ENCODE measurements at regions not wholly inside any gene's neighbourhood (a gene's known extent, or its start where the extent isn't known, plus 50 kb on each side); places are given as distances from the start of the nearest gene placed in this dataset.

DNA sequence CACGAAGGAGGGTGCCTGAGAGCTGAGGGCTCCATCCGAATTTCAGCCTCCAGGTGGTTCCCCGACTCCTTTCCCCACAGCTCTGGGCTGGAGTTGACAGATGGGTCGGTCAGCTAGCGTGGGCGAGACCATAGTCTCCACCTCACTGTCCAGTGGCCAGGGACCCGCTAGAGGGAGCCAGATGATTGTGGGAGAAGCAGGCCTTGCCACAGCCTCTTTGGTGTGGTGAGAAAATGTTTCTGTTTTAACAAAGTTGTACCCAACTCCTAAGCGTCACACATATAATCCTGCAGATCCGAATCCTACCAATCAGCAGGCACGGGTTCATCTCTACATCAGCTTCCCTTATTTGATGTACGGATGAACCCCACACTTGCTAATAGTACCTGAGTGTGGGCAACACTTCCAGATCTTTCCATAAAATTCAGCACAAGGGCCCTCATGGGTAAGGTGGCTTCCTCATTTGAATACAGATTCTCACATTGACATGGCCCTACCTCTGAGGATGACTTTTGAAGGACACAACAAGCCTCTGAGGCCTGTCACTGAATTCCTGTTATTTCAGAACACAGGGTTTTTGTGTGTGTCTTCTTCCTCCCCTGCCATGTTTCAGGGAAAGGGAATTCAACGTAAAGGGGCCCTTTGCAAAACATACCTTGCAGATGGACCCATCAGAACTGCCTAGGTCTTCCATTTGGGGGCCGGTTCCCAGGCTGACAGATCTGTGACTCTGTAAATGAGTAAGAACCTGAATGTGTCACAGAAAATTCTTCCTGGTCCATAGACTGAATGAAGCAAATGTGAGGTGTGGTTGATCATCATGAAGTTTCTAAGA lies 103.2 kb upstream of the DUSP22 start (continued):
- peak; percentile 87 for TF ChIP-seq IRF4 (IDR thresholded peaks at IDR 0.05; ENCODE audit: low read depth, low read length)
- TF ChIP-seq BRCA1 (IDR thresholded peaks at IDR 0.05; ENCODE audit: low read depth, low read length): no peak
- no peak for TF ChIP-seq RAD51 (IDR thresholded peaks at IDR 0.05)
- no peak for TF ChIP-seq CHD1 (IDR thresholded peaks at IDR 0.05; ENCODE audit: low read depth, low read length)
- TF ChIP-seq, protein P1, sequence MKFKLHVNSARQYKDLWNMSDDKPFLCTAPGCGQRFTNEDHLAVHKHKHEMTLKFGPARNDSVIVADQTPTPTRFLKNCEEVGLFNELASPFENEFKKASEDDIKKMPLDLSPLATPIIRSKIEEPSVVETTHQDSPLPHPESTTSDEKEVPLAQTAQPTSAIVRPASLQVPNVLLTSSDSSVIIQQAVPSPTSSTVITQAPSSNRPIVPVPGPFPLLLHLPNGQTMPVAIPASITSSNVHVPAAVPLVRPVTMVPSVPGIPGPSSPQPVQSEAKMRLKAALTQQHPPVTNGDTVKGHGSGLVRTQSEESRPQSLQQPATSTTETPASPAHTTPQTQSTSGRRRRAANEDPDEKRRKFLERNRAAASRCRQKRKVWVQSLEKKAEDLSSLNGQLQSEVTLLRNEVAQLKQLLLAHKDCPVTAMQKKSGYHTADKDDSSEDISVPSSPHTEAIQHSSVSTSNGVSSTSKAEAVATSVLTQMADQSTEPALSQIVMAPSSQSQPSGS (IDR thresholded peaks at IDR 0.05; ENCODE audit: low read length): peak; percentile 85
- TF ChIP-seq EP300 (IDR thresholded peaks at IDR 0.05; ENCODE audit: borderline replicate concordance in 1 of 2, control insufficient read depth in 1 of 2, low read depth in 2 of 2, low read length in 2 of 2): peak; percentile 44 to 58; a peak in 3 of 4 replicates
- TF ChIP-seq JUND (IDR thresholded peaks at IDR 0.05; ENCODE audit: low read depth, low read length): peak; percentile 68; the same call in 1 of the 2 replicates
- TF ChIP-seq, protein P2, sequence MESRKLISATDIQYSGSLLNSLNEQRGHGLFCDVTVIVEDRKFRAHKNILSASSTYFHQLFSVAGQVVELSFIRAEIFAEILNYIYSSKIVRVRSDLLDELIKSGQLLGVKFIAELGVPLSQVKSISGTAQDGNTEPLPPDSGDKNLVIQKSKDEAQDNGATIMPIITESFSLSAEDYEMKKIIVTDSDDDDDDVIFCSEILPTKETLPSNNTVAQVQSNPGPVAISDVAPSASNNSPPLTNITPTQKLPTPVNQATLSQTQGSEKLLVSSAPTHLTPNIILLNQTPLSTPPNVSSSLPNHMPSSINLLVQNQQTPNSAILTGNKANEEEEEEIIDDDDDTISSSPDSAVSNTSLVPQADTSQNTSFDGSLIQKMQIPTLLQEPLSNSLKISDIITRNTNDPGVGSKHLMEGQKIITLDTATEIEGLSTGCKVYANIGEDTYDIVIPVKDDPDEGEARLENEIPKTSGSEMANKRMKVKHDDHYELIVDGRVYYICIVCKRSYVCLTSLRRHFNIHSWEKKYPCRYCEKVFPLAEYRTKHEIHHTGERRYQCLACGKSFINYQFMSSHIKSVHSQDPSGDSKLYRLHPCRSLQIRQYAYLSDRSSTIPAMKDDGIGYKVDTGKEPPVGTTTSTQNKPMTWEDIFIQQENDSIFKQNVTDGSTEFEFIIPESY (IDR thresholded peaks at IDR 0.05): no peak
- TF ChIP-seq ZBED1 (IDR thresholded peaks at IDR 0.05; ENCODE audit: borderline replicate concordance): peak; percentile 52; the same call in 1 of the 2 replicates
- TF ChIP-seq, protein P3, sequence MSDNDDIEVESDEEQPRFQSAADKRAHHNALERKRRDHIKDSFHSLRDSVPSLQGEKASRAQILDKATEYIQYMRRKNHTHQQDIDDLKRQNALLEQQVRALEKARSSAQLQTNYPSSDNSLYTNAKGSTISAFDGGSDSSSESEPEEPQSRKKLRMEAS (IDR thresholded peaks at IDR 0.05; ENCODE audit: low read depth, low read length): 0 out of 2 replicates have a peak, but pooled peaks have one; percentile 39
- peak; percentile 14; the same call in 1 of the 2 replicates for TF ChIP-seq GATAD2B (conservative IDR thresholded peaks at IDR 0.05; ENCODE audit: low read depth)
- TF ChIP-seq CBFB (IDR thresholded peaks at IDR 0.05; ENCODE audit: low read depth): peak; percentile 95
- no peak for TF ChIP-seq SP1 (IDR thresholded peaks at IDR 0.05; ENCODE audit: low read depth, low read length)
- TF ChIP-seq, protein P4, sequence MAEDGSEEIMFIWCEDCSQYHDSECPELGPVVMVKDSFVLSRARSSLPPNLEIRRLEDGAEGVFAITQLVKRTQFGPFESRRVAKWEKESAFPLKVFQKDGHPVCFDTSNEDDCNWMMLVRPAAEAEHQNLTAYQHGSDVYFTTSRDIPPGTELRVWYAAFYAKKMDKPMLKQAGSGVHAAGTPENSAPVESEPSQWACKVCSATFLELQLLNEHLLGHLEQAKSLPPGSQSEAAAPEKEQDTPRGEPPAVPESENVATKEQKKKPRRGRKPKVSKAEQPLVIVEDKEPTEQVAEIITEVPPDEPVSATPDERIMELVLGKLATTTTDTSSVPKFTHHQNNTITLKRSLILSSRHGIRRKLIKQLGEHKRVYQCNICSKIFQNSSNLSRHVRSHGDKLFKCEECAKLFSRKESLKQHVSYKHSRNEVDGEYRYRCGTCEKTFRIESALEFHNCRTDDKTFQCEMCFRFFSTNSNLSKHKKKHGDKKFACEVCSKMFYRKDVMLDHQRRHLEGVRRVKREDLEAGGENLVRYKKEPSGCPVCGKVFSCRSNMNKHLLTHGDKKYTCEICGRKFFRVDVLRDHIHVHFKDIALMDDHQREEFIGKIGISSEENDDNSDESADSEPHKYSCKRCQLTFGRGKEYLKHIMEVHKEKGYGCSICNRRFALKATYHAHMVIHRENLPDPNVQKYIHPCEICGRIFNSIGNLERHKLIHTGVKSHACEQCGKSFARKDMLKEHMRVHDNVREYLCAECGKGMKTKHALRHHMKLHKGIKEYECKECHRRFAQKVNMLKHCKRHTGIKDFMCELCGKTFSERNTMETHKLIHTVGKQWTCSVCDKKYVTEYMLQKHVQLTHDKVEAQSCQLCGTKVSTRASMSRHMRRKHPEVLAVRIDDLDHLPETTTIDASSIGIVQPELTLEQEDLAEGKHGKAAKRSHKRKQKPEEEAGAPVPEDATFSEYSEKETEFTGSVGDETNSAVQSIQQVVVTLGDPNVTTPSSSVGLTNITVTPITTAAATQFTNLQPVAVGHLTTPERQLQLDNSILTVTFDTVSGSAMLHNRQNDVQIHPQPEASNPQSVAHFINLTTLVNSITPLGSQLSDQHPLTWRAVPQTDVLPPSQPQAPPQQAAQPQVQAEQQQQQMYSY (CRISPR knock-in tag; IDR thresholded peaks at IDR 0.05): no peak
- TF ChIP-seq MEF2A (IDR thresholded peaks at IDR 0.05; ENCODE audit: insufficient read depth, low read depth, low read length): peak; percentile 84; the same call in 1 of the 2 replicates
- no peak for TF ChIP-seq CHD2 (IDR thresholded peaks at IDR 0.05; ENCODE audit: borderline replicate concordance, low read depth, low read length)
- TF ChIP-seq, protein P5, sequence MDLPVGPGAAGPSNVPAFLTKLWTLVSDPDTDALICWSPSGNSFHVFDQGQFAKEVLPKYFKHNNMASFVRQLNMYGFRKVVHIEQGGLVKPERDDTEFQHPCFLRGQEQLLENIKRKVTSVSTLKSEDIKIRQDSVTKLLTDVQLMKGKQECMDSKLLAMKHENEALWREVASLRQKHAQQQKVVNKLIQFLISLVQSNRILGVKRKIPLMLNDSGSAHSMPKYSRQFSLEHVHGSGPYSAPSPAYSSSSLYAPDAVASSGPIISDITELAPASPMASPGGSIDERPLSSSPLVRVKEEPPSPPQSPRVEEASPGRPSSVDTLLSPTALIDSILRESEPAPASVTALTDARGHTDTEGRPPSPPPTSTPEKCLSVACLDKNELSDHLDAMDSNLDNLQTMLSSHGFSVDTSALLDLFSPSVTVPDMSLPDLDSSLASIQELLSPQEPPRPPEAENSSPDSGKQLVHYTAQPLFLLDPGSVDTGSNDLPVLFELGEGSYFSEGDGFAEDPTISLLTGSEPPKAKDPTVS (IDR thresholded peaks at IDR 0.05; ENCODE audit: low read depth, low read length): no peak
- no peak for TF ChIP-seq ZZZ3 (IDR thresholded peaks at IDR 0.05; ENCODE audit: control insufficient read depth, insufficient read length, low read depth)
- TF ChIP-seq ATF7 (IDR thresholded peaks at IDR 0.05; ENCODE audit: low read depth): peak; percentile 42
- TF ChIP-seq ZNF24 (IDR thresholded peaks at IDR 0.05): peak; percentile 78
- no peak for TF ChIP-seq KAT2A (conservative IDR thresholded peaks at IDR 0.05; ENCODE audit: control insufficient read depth, low read depth, low read length)
- TF ChIP-seq HCFC1 (IDR thresholded peaks at IDR 0.05; ENCODE audit: low read length): no peak
